Body of pancreas (tissue), 4 donors: ENCODE measurements at regions not wholly inside any gene's neighbourhood (a gene's known extent, or its start where the extent isn't known, plus 50 kb on each side); places are given as distances from the start of the nearest gene placed in this dataset.

ENCODE experiments used
- ATAC-seq: fragments of 150-250 bp; one replicate; pipeline ENCODE4 v1.9.1; 2016
- DNase-seq, 4 donors: peaks; one replicate each; pipeline ENCODE4 v3.0.0-alpha.2; 2019
- H3K27ac ChIP-seq, 4 donors: fragments of 200-600 bp; sonication (generic); 1 replicate in 3 of 4; 2 replicates in 1 of 4; pipeline versions ENCODE4 v1.5.1 to v1.6.1; 2016 to 2019; ENCODE audit warnings: mild to moderate bottlenecking in 1 of 4, mixed read lengths in 1 of 4, moderate library complexity in 1 of 4
- H3K27me3 ChIP-seq, 2 donors: fragments of 200-600 bp; sonication (generic); one replicate each; pipeline ENCODE4 v1.6.0; 2016; ENCODE audit warnings: mild to moderate bottlenecking in 1 of 2
- H3K36me3 ChIP-seq, 2 donors: fragments of 200-600 bp; sonication (generic); replicated peaks in 1 of 2; 2 replicates each; pipeline ENCODE4 v1.5.1; 2016; ENCODE audit warnings: low read depth in 2 of 2; ENCODE audit not compliant: insufficient read depth in 1 of 2
- H3K4me1 ChIP-seq: fragments of 200-600 bp; sonication (generic); one replicate; pipeline ENCODE4 v1.6.0; 2016
- H3K4me3 ChIP-seq, 2 donors: fragments of 200-600 bp; sonication (generic); 1 replicate in 1 of 2; 2 replicates in 1 of 2; pipeline ENCODE4 v1.5.1; 2016 to 2019
- H3K9me3 ChIP-seq, 3 donors: fragments of 200-600 bp; sonication (generic); 1 replicate in 2 of 3; 2 replicates in 1 of 3; pipeline ENCODE4 v1.5.1; 2016
- POLR2A ChIP-seq, 3 donors: fragments of 450-650 bp; IDR thresholded peaks; one replicate each; pipeline ENCODE4 v1.6.1; 2016; ENCODE audit warnings: antibody characterized with exemption in 3 of 3, mild to moderate bottlenecking in 2 of 3
- WGBS, 2 donors: methylation state at CpG; one replicate each; pipeline ENCODE4 v1.1.5; 2017; 5-methylcytosine and 5-hydroxymethylcytosine counted together
- intact Hi-C: fragments of 100-400 bp; cut with DNase I; formaldehyde crosslinking; loops from one replicate; pipeline ENCODE4 v1.15.1; 2023
- TF ChIP-seq, protein P1 (sequence below), 7 experiments: fragments of 450-650 bp in 4 of 7; fragments of 200-600 bp in 3 of 7; sonication (generic) in 3 of 7; IDR thresholded peaks; one replicate each; pipeline ENCODE4 v1.5.1; 2016 to 2019; ENCODE audit warnings: antibody characterized with exemption in 7 of 7

DNA sequence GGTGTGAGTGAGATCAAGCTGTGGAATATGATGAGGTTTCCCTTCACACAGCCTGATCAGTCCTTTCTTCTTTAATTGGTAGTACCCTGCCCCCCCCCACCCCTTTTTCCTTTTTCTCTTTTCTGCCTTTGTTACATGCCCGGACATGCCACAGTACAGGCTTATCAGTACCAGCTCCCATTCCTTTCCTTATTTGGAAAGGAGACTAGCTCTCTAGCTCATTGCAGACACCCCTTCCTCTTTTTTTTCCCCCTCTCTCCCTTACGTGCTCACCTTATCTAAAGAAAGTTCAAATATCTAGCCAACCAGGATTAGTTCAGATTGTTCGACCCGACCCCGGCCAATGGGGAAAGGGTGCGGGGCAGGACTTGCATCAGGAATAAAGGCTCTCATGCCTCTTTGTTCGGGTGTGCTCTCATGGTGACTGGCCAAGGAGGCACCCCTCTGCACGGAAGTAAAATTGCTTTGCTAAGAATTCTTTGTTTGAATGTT lies 230.4 kb downstream of the ACTR3B start:
- H3K27me3 ChIP-seq: no peaks in the 10 kb centered on the region
- 62 to 63% methylated on average over 8 of the region's 8 CpGs for WGBS, 2 donors
- H3K4me3 ChIP-seq: no peak overlapping the region
- no peaks in the 10 kb centered on the region for H3K4me1 ChIP-seq
- DNase-seq (no peak), ATAC-seq (no peak)
- H3K9me3 ChIP-seq: no peaks in the 10 kb centered on the region
- intact Hi-C loops: no loop called here
- TF ChIP-seq POLR2A (IDR thresholded peaks at IDR 0.05): no peak
- TF ChIP-seq, protein P1, sequence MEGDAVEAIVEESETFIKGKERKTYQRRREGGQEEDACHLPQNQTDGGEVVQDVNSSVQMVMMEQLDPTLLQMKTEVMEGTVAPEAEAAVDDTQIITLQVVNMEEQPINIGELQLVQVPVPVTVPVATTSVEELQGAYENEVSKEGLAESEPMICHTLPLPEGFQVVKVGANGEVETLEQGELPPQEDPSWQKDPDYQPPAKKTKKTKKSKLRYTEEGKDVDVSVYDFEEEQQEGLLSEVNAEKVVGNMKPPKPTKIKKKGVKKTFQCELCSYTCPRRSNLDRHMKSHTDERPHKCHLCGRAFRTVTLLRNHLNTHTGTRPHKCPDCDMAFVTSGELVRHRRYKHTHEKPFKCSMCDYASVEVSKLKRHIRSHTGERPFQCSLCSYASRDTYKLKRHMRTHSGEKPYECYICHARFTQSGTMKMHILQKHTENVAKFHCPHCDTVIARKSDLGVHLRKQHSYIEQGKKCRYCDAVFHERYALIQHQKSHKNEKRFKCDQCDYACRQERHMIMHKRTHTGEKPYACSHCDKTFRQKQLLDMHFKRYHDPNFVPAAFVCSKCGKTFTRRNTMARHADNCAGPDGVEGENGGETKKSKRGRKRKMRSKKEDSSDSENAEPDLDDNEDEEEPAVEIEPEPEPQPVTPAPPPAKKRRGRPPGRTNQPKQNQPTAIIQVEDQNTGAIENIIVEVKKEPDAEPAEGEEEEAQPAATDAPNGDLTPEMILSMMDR (IDR thresholded peaks at IDR 0.05): no peak
- no peak overlapping the region for H3K27ac ChIP-seq
- H3K36me3 ChIP-seq: no peaks in the 10 kb centered on the region

DNA sequence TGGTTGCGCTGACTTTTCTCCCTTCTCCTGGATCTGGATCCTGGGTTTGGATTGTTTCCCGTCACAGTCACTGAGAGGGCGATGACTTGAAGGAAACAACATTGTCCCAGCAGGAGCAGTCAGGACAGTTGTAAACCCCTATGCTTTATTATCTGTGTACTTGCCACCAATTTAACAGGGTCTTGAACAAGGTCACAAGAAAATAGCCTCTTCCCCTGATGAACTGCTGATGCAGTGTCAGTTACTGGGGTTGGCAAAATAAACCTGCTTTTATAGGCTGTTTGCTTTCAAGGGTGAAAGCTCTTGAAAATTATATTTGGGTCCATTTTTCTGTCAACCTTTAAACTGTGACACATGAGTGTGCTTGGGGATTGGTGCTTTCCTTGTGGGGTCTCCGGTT lies 238.9 kb downstream of the ACTR3B start:
- no peaks in the 10 kb centered on the region for H3K36me3 ChIP-seq
- intact Hi-C loops: no loop called here
- ATAC-seq: no peak
- no peaks in the 10 kb centered on the region for H3K27me3 ChIP-seq
- no peak overlapping the region for H3K4me3 ChIP-seq
- H3K27ac ChIP-seq: no peak overlapping the region
- no peak for DNase-seq
- WGBS, 2 donors: 86 to 97% methylated on average over 4 of the region's 4 CpGs
- TF ChIP-seq POLR2A (IDR thresholded peaks at IDR 0.05): no peak
- TF ChIP-seq, protein P1 (IDR thresholded peaks at IDR 0.05): no peak
- no peaks in the 10 kb centered on the region for H3K9me3 ChIP-seq
- H3K4me1 ChIP-seq: no peaks in the 10 kb centered on the region

DNA sequence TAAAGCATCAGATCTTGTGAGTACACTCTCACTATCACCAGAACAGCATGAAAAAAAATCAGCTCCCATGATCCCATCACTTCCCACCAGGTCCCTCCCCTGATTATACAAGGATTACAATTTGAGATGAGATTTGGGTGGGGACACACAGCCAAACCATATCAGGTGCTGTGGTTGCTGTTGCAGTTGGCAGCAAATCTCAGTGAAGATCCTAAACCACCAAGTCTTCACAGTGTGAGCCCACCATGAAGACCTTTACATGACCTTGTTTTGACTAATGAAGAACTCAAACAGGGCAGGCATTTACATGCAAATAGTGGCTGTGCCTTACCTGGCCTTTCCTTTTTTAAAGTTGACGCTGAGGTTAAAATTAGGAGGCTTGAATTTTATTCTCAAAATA lies 242.6 kb downstream of the ACTR3B start:
- TF ChIP-seq POLR2A (IDR thresholded peaks at IDR 0.05): no peak
- TF ChIP-seq, protein P1 (IDR thresholded peaks at IDR 0.05): no peak
- H3K36me3 ChIP-seq: no peaks in the 10 kb centered on the region
- no peaks in the 10 kb centered on the region for H3K4me1 ChIP-seq
- no peak overlapping the region for H3K4me3 ChIP-seq
- intact Hi-C loops: no loop called here
- H3K27ac ChIP-seq: no peak overlapping the region
- DNase-seq (no peak), ATAC-seq (no peak)
- H3K9me3 ChIP-seq: no peaks in the 10 kb centered on the region
- H3K27me3 ChIP-seq: no peaks in the 10 kb centered on the region
- 79 to 93% methylated on average over 1 of the region's 1 CpG for WGBS, 2 donors

DNA sequence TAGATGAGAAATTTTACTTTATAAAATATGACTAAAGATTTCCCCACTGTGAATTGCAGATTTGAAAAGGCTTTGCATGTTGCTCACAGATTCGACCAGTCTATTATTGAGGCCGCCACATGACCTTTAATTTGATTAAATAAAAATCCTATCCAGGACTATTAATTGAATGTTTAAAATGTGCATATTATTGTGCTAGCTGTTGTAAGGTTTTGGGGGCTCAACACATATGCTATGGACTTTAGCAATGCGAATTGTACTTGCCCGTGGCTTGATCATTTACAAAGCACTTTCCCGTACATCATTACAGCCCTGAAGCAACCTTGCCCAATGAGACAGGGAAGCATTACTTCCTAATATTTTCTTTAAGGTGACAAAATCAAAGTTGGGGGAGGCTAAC lies 243.0 kb downstream of the ACTR3B start:
- TF ChIP-seq, protein P1 (IDR thresholded peaks at IDR 0.05): no peak
- no peak for TF ChIP-seq POLR2A (IDR thresholded peaks at IDR 0.05)
- Histone ChIP-seq H3K36me3 (no peaks in the 10 kb centered on the region), H3K4me3 (no peak overlapping the region), H3K27me3 (no peaks in the 10 kb centered on the region), H3K4me1 (no peaks in the 10 kb centered on the region), H3K27ac (no peak overlapping the region), H3K9me3 (no peaks in the 10 kb centered on the region)
- DNase-seq: no peak
- intact Hi-C loops: no loop called here
- 86 to 89% methylated on average over 5 of the region's 5 CpGs for WGBS, 2 donors
- no peak for ATAC-seq

DNA sequence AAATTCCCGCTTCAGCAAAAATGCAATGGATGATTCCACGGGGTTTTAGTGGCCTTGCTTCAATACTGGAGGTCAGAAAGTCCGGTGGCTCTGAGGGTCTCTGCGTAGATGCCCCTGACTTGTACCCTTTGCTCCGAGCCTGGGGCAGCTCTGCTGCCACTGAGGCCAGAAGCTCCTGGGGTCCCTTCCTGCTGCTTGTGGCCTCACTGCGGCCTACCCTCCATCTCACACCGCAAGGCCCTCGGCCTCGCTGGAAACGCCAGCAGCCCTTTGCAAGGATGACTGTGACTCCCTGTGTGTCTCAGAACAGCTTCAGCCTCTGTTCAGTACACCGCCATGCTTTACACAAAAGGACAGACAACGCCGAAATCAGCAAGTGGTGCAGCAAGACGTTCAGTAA lies 244.8 kb downstream of the ACTR3B start:
- Histone ChIP-seq H3K27me3 (no peaks in the 10 kb centered on the region), H3K4me3 (no peak overlapping the region), H3K27ac (no peak overlapping the region), H3K4me1 (no peaks in the 10 kb centered on the region), H3K36me3 (no peaks in the 10 kb centered on the region), H3K9me3 (no peaks in the 10 kb centered on the region)
- TF ChIP-seq, protein P1 (IDR thresholded peaks at IDR 0.05): no peak
- no peak for TF ChIP-seq POLR2A (IDR thresholded peaks at IDR 0.05)
- WGBS, 2 donors: 82% methylated on average over 13 to 14 of the region's 14 CpGs
- no peak for ATAC-seq
- DNase-seq: no peak
- intact Hi-C loops: no loop called here
